ENCODE measurements at regions not wholly inside any gene's neighbourhood (a gene's known extent, or its start where the extent isn't known, plus 50 kb on each side); places are given as distances from the start of the nearest gene placed in this dataset.

GRCh38 chr11:15783619-15784018 is 572.7 kb downstream of the SOX6 start:
- DNase-seq, result no peak

GRCh38 chr11:15793043-15793996 is 563.0 kb downstream of the SOX6 start:
- DNase-seq, result no peak

- DNase-seq, result no peak
Observed at GRCh38 chr11:15794361-15795150, 561.8 kb downstream of the SOX6 start.

- DNase-seq, result no peak
Observed at GRCh38 chr11:15795378-15795777, 561.0 kb downstream of the SOX6 start.

- DNase-seq, result no peak
Observed at GRCh38 chr11:15800111-15800800, 556.1 kb downstream of the SOX6 start.

GRCh38 chr11:15801126-15801525 is 555.2 kb downstream of the SOX6 start:
- no peak for DNase-seq

- DNase-seq, result no peak
Observed at GRCh38 chr11:15801616-15802015, 554.7 kb downstream of the SOX6 start.

GRCh38 chr11:15805726-15806125 is 550.6 kb downstream of the SOX6 start:
- DNase-seq, result no peak

- DNase-seq, result no peak
Observed at GRCh38 chr11:15806217-15806616, 550.1 kb downstream of the SOX6 start.

GRCh38 chr11:15807827-15808226 is 548.5 kb downstream of the SOX6 start:
- DNase-seq, result no peak

GRCh38 chr11:15810082-15810481 is 546.3 kb downstream of the SOX6 start:
- DNase-seq, result no peak

GRCh38 chr11:15810525-15810924 is 545.8 kb downstream of the SOX6 start:
- DNase-seq, result no peak

GRCh38 chr11:15815246-15816195 is 540.8 kb downstream of the SOX6 start:
- DNase-seq, result no peak

- DNase-seq, result peak; percentile 13
Observed at GRCh38 chr11:15816260-15816871, 540.0 kb downstream of the SOX6 start.

- DNase-seq, result no peak
Observed at GRCh38 chr11:15817001-15817400, 539.3 kb downstream of the SOX6 start.

- no peak for DNase-seq
Observed at GRCh38 chr11:15818132-15818842, 538.1 kb downstream of the SOX6 start.

GRCh38 chr11:15819679-15820286 is 536.6 kb downstream of the SOX6 start:
- peak; percentile 18 for DNase-seq

GRCh38 chr11:15821451-15821850 is 534.9 kb downstream of the SOX6 start:
- DNase-seq, result no peak

GRCh38 chr11:15824060-15824459 is 532.3 kb downstream of the SOX6 start:
- no peak for DNase-seq

- no peak for DNase-seq
Observed at GRCh38 chr11:15825976-15826650, 530.2 kb downstream of the SOX6 start.
